Amniotic epithelial cell (primary cell): ENCODE measurements at regions not wholly inside any gene's neighbourhood (a gene's known extent, or its start where the extent isn't known, plus 50 kb on each side); places are given as distances from the start of the nearest gene placed in this dataset.
"Not testable (repeated sequence)": the region's sequence is repeated elsewhere in the genome, so short reads cannot be mapped to it uniquely, and the experiment has no call there.

Experiments used
- DNase-seq: peaks from one replicate; pipeline ENCODE4 v3.0.0-alpha.2; 2010; ENCODE audit warnings: low read depth

- DNase-seq = no peak
Observed at GRCh38 chr1:60850084-60850483, 232.3 kb upstream of the NFIA start.

DNA sequence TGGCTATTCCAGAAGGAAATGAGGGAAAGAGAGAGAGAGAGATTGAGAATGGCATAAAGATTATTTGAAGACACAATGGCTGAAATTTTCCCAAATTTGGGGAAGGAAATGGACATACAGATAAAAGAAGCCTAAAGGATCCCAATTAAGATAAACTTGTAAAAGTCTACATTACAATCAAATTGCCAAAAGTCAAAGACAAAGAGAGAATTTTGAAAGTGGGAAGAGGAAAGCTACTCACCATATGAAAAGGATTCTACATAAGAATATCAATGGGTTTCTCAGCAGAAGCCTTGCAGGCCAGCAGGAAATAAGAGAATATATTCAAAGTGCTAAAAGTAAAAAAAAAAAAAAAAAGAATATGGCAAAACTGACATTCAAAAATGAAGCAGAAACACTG, 233.0 kb upstream of the NFIA start:
- DNase-seq = no peak

GRCh38 chr1:60848583-60849188, 233.7 kb upstream of the NFIA start:
- peak; percentile 12 for DNase-seq

GRCh38 chr1:60847855-60848582, 234.3 kb upstream of the NFIA start:
- no peak for DNase-seq

- DNase-seq = no peak
Observed at GRCh38 chr1:60847391-60847790, 235.0 kb upstream of the NFIA start.

GRCh38 chr1:60845659-60846058, 236.7 kb upstream of the NFIA start:
- DNase-seq = not testable (repeated sequence)

- no peak for DNase-seq
Observed at GRCh38 chr1:60842304-60842703, 240.1 kb upstream of the NFIA start.

GRCh38 chr1:60841116-60842046, 241.0 kb upstream of the NFIA start:
- DNase-seq = no peak

GRCh38 chr1:60840476-60840875, 241.9 kb upstream of the NFIA start:
- not testable (repeated sequence) for DNase-seq

DNA sequence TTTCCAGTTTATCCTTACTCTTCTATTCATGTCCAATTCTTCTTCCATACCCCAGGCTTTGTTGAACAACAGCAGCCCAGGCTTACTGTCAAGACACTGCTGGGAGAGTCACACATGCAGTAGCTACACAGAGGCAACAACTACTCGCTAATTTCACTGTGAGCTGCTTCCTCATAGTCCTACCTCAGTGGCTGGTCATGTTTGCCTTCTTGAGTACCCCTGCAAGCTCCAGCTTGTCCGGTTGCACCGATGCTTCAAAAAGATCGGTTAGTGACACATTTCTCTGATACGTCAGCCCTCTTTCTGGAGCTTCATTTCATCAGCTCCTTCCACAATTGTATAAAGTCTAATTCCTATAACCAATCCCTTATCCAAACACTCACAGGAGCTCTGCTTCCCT, 246.7 kb upstream of the NFIA start:
- DNase-seq = no peak

GRCh38 chr1:60833173-60833572, 249.2 kb upstream of the NFIA start:
- no peak for DNase-seq

- DNase-seq = no peak
Observed at GRCh38 chr1:60832367-60832766, 250.0 kb upstream of the NFIA start.

DNA sequence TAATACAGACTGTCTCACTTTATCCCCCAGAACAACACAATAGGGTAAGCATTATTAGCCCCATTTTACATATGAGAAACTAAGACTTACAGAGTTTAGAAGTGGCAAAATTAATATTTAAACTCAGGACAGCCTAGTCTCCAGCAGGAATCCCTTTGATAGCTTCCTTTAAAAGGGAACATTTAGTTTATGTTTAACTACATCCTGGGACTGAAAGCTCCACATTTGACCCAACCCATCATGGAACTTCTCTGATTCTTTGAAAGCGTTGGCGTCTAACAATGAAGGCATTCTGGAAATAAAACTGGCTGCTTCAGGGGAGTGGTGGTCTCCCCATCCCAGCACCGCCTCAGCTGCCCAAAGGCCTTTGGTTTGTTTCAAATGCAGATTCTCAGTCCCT, 250.6 kb upstream of the NFIA start:
- no peak for DNase-seq

- no peak for DNase-seq
Observed at GRCh38 chr1:60828944-60829343, 253.4 kb upstream of the NFIA start.

DNA sequence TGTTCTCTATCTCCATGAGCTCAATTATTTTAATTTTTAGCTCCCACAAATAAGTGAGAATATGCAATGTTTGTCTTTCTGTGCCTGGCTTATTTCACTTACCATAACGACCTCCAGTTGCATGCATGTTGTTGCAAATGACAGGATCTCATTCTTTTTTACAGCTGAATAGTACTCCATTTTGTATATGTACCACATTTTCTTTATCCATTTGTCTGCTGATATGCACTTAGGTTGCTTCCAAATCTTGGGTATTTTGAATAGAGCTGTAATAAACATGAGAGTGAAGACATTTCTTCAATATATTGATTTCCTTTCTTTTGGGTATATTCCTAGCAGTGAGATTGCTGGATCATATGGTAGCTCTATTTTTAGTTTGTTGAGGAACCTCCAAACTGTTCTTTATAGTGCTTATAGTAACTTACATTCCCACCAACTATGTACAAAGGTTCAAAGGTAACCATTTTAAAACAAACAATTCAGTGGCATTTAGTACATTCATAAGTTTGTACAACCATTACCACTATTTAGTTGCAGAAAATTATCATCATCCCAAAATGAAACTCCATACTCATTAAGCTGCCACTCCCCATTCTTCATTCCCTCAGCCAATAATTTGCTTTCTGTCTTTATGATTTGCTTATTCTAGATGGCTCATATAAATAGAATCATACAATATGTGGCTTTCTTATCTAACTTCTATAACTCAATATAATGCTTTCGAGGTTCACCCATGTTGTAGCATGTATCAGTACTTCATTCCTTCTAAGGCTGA, 255.9 kb upstream of the NFIA start:
- DNase-seq = no peak

DNA sequence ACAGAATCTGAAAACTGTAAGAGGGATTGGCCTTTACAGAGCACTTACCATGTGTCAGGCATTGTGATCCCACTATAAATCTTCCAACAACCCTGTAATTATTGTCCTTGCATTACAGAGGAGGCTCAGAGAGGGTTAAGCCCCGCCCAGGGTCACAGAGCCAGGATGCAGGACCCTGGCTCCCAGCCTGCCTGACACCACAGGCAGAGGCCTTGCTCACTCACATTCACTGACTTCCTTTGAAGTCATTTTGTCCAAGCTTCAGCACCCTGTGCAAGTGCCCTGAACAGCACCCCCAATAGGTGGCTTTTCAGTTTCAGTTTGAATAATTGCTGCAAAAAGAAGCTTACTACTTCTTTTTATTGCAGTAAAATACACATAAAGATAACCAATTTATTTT, 256.8 kb upstream of the NFIA start:
- no peak for DNase-seq

- DNase-seq = no peak
Observed at GRCh38 chr1:60823151-60823550, 259.2 kb upstream of the NFIA start.

GRCh38 chr1:60822252-60822651, 260.1 kb upstream of the NFIA start:
- no peak for DNase-seq

DNA sequence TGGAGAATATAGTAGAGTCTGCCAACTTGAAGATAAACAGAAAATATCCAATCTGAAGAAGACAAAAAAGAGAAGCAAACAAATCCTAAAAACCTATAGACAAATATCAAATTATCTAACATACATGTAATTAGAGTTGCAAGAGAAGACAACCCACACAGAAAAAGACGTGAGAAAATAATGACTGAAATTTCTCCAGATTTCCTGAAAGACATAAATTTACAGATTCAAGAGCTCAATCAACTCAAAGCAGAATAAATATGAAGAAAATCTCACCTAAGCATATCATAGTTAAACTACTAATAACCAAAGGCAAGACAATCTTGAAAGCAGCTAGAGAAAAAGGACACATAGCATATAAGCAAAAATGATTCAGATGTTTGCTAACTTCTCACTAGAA, 261.2 kb upstream of the NFIA start:
- no peak for DNase-seq

GRCh38 chr1:60818969-60819701, 263.2 kb upstream of the NFIA start:
- DNase-seq = no peak

DNA sequence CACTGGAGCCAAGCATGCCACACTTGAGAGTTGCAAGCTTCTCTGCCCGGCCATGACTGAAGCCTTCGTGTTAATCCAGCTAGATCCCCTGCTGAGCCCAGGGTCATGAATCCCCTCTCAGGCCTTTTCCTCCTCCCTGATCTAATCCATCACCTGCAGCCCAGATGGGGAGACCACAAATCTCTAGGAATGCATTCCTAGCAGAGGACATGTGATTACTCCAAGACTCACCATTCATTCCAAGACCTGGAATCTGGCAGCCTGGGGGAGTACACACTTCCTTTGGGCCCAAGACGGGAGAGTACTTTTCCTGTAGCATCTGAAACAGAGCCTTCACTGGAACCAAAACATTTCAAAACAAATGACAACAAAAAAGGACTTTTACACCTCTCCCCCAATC, 269.3 kb upstream of the NFIA start:
- no peak for DNase-seq
